ENCODE measurements at regions not wholly inside any gene's neighbourhood (a gene's known extent, or its start where the extent isn't known, plus 50 kb on each side); places are given as distances from the start of the nearest gene placed in this dataset.
"Not testable (repeated sequence)": the region's sequence is repeated elsewhere in the genome, so short reads cannot be mapped to it uniquely, and the experiment has no call there.

DNA sequence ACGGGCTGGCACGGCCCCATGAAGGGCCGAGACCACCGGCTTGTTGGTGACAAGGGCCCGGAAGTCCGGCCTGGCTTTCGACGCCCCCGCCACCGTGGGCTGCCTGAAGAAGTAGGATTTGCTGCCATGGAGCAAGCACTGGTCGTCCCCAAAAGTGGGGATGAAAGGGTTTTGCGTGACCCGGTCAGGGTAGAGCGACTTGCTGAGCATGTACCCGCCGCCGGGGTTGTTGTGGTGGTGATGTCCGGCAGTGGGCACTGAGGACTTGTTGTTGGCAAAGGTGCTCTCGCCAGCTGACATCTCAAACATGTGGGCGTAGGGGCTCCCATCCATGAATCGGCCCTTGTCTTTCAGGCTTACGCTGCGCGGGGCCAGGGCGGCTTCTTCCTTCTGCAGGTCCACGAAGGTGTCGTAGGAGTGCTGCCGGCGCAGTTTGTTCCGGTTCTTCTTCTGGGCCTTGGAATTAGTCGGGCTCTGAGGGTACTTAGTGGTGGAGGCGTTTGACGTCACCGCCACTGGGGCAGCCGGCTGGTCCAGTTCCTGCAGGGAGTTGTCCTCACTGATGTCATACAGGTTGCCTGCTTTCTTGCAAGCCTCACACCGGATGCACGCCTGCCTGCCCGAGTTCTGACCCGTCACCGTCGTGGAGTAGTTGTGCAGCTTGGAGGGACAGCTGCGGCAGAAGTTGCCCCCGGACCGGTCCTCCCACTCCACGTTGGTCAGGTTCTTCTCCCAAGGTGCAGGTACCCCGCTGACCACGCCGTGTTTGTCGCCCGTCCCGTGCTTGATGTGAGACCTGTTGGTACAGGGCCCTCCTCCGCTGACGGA is 366.6 kb downstream of the EMP1 start:
- no peak for DNase-seq (ENCODE audit: low read depth in 2 of 2)

DNA sequence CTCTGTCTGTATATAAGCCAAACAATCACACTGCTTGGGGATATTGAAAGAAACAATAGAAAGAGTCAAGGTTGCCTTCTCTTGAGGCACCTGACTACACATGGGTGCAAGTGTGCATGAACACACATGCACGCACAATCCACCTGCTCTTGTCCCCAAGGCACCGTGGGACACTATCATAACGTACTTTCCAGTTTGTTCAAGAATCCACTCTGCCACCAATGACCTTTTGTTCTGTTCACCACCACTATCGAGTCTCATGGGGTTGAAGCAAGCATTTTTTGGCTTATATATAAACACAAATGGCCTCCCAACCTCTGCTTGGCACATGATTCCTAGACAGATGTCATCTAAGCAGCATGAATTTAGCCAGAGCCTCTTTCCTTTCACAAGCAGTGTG is 365.4 kb downstream of the EMP1 start:
- DNase-seq (ENCODE audit: low read depth in 2 of 2) = no peak

DNA sequence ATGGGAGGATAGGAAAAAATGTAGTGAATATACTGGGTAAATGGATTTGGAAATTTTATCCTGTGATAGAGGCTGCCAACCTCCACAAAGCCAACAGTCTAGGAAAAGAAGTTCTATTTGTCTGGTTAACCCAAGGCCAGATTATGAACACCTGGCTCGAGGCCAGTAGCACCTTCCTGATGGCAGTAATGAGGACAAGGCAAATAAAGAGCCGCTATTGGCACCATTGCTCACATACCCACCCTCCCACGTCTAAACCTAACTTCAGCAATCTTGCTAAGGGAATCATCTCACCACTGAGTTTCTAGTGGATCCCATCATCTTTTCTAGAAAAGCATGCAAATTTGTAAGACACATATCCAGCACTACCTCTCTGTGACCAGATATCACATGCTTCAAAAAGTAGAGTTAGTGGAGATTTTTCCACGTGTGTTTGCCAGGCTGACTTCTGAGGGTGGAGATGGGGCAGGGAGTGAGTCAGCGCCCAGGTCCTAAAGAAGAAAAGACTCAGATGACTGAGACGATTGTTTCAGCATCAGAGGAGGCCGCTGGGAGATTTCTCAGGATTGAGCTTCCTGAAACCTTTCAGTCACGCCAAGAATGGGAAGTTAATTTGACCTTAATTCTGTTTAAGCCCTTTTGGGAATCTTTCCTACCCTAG is 362.9 kb downstream of the EMP1 start:
- no peak for DNase-seq (ENCODE audit: low read depth in 2 of 2)

GRCh38 chr12:13552830-13553229 is 356.3 kb downstream of the EMP1 start:
- DNase-seq (ENCODE audit: low read depth in 2 of 2) = no peak

DNA sequence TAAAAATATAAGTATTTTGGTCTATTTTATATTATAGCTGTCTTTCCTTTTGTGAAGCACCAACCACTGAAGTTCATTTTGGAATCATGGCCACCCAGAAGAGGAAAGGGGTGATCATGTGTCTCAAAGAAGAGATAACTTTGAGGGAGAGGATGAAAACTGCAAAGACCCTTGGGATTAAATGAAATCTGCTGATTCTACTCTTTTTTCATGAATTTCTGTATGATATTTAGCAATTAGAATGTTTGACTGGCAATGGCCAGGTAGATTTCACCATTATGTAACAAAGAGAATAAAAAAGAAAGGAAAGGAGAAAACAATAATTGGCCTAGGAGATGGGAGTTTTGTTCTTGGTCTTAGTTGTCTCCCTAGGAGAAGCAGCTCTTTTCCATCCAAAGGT is 350.8 kb downstream of the EMP1 start:
- DNase-seq (ENCODE audit: low read depth in 2 of 2) = no peak

DNA sequence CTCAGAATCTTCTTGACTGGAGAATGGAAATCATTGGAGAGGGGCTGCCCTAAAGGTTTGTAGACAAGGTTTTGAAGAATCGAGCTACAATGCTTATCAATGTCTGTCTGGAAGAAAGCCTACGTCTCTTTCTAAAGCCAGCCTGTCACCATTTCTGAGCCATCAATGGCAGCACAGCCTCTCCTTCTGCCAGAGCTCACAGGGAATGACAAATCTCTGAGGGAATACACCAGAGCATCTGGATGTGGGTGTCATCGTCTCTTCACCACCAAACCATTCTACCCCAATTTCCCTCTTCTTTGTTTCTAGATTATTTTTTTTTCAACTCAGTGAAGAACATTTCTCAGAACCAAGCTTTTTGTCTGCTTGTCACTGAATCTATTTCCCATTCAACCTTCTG is 349.7 kb downstream of the EMP1 start:
- DNase-seq (ENCODE audit: low read depth in 2 of 2) = no peak

DNA sequence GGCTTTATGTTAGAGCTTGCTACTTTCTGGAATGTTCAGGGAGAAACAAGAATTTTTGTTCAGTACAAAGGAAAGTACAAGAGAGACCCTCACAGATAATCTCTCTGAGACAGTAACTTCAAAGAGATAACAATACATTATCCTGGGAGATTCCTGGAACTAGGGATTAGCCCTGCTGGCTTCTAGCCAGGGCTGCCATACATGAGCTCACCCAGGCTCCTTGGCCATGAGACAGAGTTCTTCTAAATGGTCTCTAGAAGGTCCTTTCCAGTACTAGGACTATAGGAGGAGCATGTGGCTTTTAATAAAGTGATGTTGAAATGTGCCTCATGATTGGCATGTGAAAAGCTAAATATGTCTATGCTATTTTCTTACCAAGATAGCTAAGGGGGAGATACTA is 342.5 kb downstream of the EMP1 start:
- no peak for DNase-seq (ENCODE audit: low read depth in 2 of 2)

- no peak for DNase-seq (ENCODE audit: low read depth in 2 of 2)
These were observed 341.6 kb downstream of the EMP1 start for GRCh38 chr12:13538136-13538535.

- no peak for DNase-seq (ENCODE audit: low read depth in 2 of 2)
These were observed 341.1 kb downstream of the EMP1 start for GRCh38 chr12:13537623-13538022.

GRCh38 chr12:13536219-13536910 is 339.8 kb downstream of the EMP1 start:
- no peak for DNase-seq (ENCODE audit: low read depth in 2 of 2)

- DNase-seq (ENCODE audit: low read depth in 2 of 2) = peak; percentile 24 to 37
These were observed 338.3 kb downstream of the EMP1 start for GRCh38 chr12:13534645-13535398.

GRCh38 chr12:13534242-13534641 is 337.7 kb downstream of the EMP1 start:
- DNase-seq (ENCODE audit: low read depth in 2 of 2) = no peak

DNA sequence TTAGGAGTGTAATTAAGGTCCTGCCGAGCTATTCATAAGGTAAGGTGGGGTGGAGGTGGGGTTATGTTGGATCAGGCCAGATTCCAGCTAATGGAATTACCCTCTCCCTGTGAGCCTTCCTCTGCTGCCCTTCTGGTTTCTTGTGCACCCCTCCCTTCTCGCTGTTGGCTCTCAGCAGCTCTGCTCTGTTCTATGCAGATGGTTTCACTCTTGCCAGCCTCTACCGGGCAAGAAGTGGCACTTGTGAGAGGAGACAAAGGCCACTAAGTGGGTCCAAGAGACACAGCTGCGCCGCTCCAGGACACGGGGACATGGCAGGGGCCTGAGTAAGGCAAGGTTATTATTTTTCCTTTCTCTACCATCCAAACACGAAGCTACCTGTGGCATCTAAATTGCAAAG is 334.4 kb downstream of the EMP1 start:
- no peak for DNase-seq (ENCODE audit: low read depth in 2 of 2)

DNA sequence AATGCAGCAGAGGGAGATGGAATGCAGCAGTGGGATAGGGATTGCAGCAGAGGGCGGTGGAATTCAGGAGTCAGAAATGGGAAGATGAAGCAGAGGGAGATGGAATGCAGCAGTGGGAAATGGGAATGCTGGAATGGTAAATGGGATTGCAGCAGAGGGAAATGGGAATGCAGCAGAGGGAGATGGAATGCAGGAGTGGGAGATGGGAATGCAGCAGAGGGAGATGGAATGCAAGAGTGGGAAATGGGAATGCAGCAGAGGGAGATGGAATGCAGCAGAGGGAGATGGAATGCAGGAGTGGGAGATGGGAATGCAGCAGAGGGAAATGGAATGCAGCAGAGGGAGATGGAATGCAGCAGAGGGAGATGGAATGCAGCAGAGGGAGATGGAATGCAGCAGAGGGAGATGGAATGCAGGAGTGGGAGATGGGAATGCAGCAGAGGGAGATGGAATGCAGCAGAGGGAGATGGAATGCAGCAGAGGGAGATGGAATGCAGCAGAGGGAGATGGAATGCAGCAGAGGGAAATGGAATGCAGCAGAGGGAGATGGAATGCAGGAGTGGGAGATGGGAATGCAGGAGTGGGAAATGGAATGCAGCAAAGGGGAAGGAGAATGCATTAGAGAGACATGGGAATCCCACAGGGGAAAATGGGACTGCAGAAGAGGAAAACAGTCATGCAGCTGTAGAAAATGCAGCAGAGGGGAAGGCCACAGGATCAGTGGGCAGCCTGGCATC is 329.8 kb downstream of the EMP1 start:
- not testable (repeated sequence) for DNase-seq (ENCODE audit: low read depth in 2 of 2)

DNA sequence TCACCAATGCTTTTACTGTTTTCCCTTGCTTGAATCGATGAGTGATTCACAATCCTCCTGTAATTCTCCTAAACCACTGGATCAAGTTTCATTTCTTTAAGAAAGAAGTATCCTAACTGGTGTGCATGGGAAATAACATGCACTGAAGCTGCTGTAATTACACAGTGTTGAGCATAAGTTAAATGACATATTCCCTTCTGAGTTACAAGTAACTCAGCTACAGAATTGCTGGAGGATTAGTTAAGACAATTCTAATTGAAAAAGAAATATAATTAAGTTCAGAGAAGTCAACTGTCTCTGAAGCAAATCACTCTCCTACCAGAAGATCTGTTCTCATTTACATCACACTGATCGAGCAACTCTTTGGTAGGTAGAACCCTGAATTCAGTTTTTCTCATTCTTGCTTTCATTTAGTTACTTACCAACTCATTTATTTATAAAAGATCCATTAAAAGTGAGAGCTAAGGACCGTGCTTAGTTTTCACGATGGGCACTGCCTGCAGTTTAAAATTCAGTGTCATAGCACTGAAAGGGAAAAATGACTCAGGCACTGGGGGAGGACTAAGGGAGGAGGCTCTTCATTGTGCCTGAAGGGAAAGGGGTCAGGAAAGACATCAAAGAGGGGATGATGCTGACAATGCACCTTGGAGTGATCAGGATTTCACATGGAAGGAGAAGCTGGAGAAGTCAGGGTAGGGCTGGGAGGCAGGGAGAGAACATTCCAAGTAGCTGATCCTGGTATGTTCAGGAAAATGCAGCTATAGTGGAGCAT is 327.2 kb downstream of the EMP1 start:
- DNase-seq (ENCODE audit: low read depth in 2 of 2) = no peak

DNA sequence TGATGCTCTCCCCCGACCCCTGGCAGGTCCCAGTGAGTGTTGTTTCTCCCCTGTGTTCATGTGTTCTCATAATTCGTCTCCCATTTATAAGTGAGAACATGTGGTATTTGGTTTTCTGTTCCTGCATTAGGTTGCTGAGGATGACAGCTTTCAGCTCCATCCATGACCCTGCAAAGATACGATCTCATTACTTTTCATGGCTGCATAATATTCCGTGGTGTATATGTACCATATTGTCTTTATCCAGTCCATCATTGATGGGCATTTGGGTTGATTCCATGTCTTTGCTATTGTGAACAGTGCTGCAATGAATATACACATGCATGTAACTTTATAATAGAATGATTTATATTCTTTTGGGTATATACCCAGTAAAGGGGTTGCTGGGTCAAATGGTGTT is 321.5 kb downstream of the EMP1 start:
- DNase-seq (ENCODE audit: low read depth in 2 of 2) = not testable (repeated sequence)

DNA sequence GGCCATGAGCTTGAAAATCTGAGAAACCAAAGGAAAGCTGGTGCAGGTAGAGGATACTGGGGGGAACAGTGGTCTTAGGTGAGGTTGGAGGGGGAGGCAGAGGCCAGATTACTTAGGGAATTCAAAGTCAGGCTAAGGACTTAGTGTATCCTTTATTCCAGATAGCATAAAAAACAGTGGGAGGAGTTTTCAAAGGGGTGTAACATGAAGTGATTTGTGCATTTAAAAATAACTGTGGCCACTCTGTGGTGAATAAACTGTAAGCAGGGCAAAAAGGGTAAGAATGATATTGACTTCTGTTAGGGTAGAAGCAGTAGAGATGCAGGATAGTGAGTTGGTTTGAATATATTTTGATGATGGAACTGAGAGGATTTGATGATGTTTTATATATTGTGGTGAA is 313.2 kb downstream of the EMP1 start:
- DNase-seq (ENCODE audit: low read depth in 2 of 2) = no peak

DNA sequence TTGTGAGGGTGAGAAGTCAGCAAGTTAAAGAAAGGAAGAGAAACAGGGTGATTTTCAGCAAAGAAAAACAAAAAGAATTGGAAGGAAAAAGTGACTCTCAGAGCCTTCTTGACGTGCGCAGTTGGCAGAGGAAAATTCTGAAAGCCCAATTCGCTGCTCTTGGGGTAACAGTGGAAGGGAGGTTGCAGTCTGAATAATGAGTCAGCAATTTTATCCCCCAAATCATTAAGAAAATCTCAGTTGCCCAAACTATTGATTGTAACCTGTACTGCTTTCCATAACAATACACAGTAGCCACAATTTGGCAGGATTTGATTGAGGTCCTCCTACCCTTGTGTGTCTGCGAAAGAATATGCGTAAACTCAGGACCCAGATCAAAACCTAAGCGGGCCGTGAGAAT is 309.1 kb downstream of the EMP1 start:
- no peak for DNase-seq (ENCODE audit: low read depth in 2 of 2)

DNA sequence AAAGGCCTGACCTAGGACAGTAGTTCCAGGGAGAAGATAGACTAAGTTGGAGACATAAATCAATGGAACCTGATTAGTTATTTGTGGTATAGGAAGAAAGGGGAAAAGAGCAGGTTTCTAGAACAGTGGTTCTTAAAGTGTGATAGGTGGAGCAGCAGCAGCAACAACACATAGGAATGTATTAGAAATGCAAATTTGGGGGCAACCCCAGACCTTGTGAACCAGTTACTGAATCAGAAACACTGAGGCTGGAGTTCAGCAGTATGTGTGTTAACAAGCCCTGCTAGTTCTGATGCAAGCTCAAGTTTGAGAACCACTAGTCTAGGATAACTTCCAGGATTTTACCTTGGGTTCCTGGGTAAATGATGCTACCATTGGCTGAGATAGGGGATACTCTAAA is 308.7 kb downstream of the EMP1 start:
- no peak for DNase-seq (ENCODE audit: low read depth in 2 of 2)

- DNase-seq (ENCODE audit: low read depth in 2 of 2) = no peak
These were observed 308.2 kb downstream of the EMP1 start for GRCh38 chr12:13504736-13505135.

DNA sequence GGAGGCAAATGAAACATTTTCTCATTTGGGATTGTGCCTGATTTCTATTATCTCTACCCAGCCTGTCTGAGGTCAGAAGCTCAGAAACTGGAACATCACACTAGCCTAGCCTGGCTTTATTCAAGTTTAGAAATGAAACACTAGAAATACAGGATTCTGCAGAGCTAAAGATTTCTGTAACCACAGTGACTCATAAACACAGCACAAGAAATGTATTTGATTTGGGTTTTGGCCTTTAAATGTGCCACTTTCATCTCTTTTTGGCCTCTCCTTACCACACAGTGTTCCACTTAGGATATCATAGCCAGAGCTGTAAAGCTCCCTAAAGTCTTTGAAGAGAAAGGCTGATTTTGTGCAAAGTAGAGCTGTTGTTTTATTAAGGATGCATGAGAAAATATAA is 307.5 kb downstream of the EMP1 start:
- DNase-seq (ENCODE audit: low read depth in 2 of 2) = peak in 1 of 2 experiments; percentile 4

Measured in fibroblast of skin of left biceps (primary cell).